ENCODE measurements at regions not wholly inside any gene's neighbourhood (a gene's known extent, or its start where the extent isn't known, plus 50 kb on each side); places are given as distances from the start of the nearest gene placed in this dataset.

DNA sequence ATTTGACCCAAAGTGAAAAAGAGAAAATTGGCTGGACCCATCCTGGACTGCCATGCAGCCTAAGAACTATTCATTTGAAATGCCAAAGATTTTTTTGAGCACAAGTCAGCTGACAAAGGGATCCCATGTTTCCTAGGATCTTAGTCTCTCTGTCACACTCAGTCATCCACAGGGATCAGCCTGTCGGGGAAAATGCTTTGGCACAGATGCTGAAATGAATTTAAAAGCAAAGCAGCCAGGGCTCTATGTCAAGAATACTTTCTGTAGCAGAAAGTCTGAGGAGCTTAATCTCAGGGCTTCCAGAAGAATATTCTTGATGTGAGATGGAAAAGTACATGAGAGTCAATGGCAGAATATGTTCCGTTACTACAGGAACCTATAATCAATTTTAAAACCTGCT, 1900.8 kb downstream of the MRPL39 start:
- Histone ChIP-seq H3K36me3 (ENCODE audit: insufficient read depth, low read length) (no peaks in the 10 kb centered on the region), H3K27me3 (ENCODE audit: insufficient read depth, low read length, poor library complexity, severe bottlenecking) (no peaks in the 10 kb centered on the region), H3K9me3 (ENCODE audit: insufficient read depth, low read depth, low read length) (no peaks in the 10 kb centered on the region), H2AFZ (ENCODE audit: low read length) (no peak overlapping the region), H3K9me2 (replicated peaks; ENCODE audit: low read depth, low read length) (no peaks in the 10 kb centered on the region), H3K4me3 (ENCODE audit: low read length, poor library complexity, severe bottlenecking) (no peak overlapping the region), H3K4me2 (ENCODE audit: low read depth, low read length, poor library complexity, severe bottlenecking) (no peak overlapping the region), H3K79me2 (ENCODE audit: insufficient read depth, low read length) (no peaks in the 10 kb centered on the region), H3F3A (ENCODE audit: low read depth) (no peaks in the 10 kb centered on the region), H4K20me1 (ENCODE audit: insufficient read depth, low read length, poor library complexity, severe bottlenecking) (no peaks in the 10 kb centered on the region), H3K4me1 (ENCODE audit: insufficient read depth, low read length, poor library complexity, severe bottlenecking) (no peaks in the 10 kb centered on the region), H3K9ac (ENCODE audit: low read depth, low read length, poor library complexity, severe bottlenecking) (no peak overlapping the region)
- TF ChIP-seq, protein P1, sequence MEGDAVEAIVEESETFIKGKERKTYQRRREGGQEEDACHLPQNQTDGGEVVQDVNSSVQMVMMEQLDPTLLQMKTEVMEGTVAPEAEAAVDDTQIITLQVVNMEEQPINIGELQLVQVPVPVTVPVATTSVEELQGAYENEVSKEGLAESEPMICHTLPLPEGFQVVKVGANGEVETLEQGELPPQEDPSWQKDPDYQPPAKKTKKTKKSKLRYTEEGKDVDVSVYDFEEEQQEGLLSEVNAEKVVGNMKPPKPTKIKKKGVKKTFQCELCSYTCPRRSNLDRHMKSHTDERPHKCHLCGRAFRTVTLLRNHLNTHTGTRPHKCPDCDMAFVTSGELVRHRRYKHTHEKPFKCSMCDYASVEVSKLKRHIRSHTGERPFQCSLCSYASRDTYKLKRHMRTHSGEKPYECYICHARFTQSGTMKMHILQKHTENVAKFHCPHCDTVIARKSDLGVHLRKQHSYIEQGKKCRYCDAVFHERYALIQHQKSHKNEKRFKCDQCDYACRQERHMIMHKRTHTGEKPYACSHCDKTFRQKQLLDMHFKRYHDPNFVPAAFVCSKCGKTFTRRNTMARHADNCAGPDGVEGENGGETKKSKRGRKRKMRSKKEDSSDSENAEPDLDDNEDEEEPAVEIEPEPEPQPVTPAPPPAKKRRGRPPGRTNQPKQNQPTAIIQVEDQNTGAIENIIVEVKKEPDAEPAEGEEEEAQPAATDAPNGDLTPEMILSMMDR (conservative IDR thresholded peaks at IDR 0.05; ENCODE audit: low read length): no peak
- TF ChIP-seq EZH2phosphoT487 (IDR thresholded peaks at IDR 0.05; ENCODE audit: borderline replicate concordance): no peak

DNA sequence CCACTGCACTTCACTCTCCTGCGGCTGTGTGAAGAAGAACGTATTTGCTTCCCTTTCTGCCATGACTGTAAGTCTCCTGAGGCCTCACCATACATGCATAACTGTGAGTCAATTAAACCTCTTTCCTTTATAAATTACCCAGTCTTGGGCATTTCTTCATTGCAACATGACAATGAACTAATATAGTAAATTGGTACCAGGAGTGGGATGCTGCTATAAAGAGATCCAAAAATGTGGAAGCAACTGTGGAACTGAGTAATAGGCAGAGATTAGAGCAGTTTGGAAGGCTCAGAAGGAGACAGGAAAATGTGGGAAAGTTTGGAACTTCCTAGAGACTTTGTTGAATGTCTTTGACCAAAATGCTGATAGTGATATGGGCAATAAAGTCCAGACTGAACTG, 1907.9 kb downstream of the MRPL39 start:
- no peak overlapping the region for H3K9ac ChIP-seq (ENCODE audit: low read depth, low read length, poor library complexity, severe bottlenecking)

DNA sequence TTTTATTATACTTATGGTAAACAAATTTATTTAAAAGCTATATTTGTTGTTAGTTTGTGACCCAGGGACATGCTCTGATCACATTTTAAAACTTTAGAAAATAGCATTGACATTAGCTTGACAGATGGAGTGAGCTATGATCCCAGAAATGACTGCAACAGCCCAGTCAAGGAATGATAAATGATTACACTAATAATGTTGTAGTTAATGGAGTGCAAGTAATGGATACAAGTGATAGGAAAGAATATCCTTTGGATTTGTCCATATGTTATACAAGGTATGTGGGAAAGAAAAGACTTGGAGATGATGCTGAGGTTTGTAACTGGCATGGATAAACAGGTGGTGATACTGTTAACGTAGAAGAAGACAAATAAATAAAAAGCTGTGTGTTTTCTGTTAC, 1908.7 kb downstream of the MRPL39 start:
- Histone ChIP-seq H2AFZ (ENCODE audit: low read length) (no peak overlapping the region), H3K36me3 (ENCODE audit: insufficient read depth, low read length) (no peaks in the 10 kb centered on the region), H4K20me1 (ENCODE audit: insufficient read depth, low read length, poor library complexity, severe bottlenecking) (no peaks in the 10 kb centered on the region), H3K9ac (ENCODE audit: low read depth, low read length, poor library complexity, severe bottlenecking) (no peak overlapping the region), H3K4me2 (ENCODE audit: low read depth, low read length, poor library complexity, severe bottlenecking) (no peak overlapping the region), H3K4me1 (ENCODE audit: insufficient read depth, low read length, poor library complexity, severe bottlenecking) (no peaks in the 10 kb centered on the region), H3K9me2 (replicated peaks; ENCODE audit: low read depth, low read length) (no peaks in the 10 kb centered on the region), H3K27me3 (ENCODE audit: insufficient read depth, low read length, poor library complexity, severe bottlenecking) (no peaks in the 10 kb centered on the region), H3K9me3 (ENCODE audit: insufficient read depth, low read depth, low read length) (peaks cover 4% of the 10 kb centered on the region; the same call in 1 of the 2 replicates), H3F3A (ENCODE audit: low read depth) (no peaks in the 10 kb centered on the region), H3K4me3 (ENCODE audit: low read length, poor library complexity, severe bottlenecking) (no peak overlapping the region), H3K79me2 (ENCODE audit: insufficient read depth, low read length) (no peaks in the 10 kb centered on the region)
- TF ChIP-seq EZH2phosphoT487 (IDR thresholded peaks at IDR 0.05; ENCODE audit: borderline replicate concordance): no peak
- TF ChIP-seq, protein P1 (conservative IDR thresholded peaks at IDR 0.05; ENCODE audit: low read length): no peak

More for the DNA sequence above, 1907.9 kb downstream of the MRPL39 start:
- Histone ChIP-seq H3K9me3 (ENCODE audit: insufficient read depth, low read depth, low read length) (peaks cover 4% of the 10 kb centered on the region; the same call in 1 of the 2 replicates), H4K20me1 (ENCODE audit: insufficient read depth, low read length, poor library complexity, severe bottlenecking) (no peaks in the 10 kb centered on the region), H3F3A (ENCODE audit: low read depth) (no peaks in the 10 kb centered on the region), H3K4me2 (ENCODE audit: low read depth, low read length, poor library complexity, severe bottlenecking) (no peak overlapping the region), H2AFZ (ENCODE audit: low read length) (no peak overlapping the region), H3K9me2 (replicated peaks; ENCODE audit: low read depth, low read length) (no peaks in the 10 kb centered on the region), H3K4me3 (ENCODE audit: low read length, poor library complexity, severe bottlenecking) (no peak overlapping the region), H3K27me3 (ENCODE audit: insufficient read depth, low read length, poor library complexity, severe bottlenecking) (no peaks in the 10 kb centered on the region), H3K79me2 (ENCODE audit: insufficient read depth, low read length) (no peaks in the 10 kb centered on the region), H3K36me3 (ENCODE audit: insufficient read depth, low read length) (no peaks in the 10 kb centered on the region), H3K4me1 (ENCODE audit: insufficient read depth, low read length, poor library complexity, severe bottlenecking) (no peaks in the 10 kb centered on the region)
- TF ChIP-seq, protein P1 (conservative IDR thresholded peaks at IDR 0.05; ENCODE audit: low read length): no peak
- no peak for TF ChIP-seq EZH2phosphoT487 (IDR thresholded peaks at IDR 0.05; ENCODE audit: borderline replicate concordance)

Measured in Loucy (cell line).